IMR-90 (cell line): ENCODE measurements at regions not wholly inside any gene's neighbourhood (a gene's known extent, or its start where the extent isn't known, plus 50 kb on each side); places are given as distances from the start of the nearest gene placed in this dataset.

Source experiments
- CTCF ChIP-seq: conservative IDR thresholded peaks from 2 replicates; pipeline ENCODE4 v1.5.1; 2012; ENCODE audit warnings: mild to moderate bottlenecking, low read depth, low read length, improper control_type of control experiment
- ELK1 ChIP-seq: fragments of 150-350 bp; IDR thresholded peaks from 2 replicates; pipeline ENCODE4 v1.6.1; 2016; ENCODE audit warnings: low read depth, mild to moderate bottlenecking, low read length, moderate library complexity, borderline replicate concordance
- MAZ ChIP-seq: IDR thresholded peaks from 2 replicates; pipeline ENCODE4 v1.6.1; 2012; ENCODE audit warnings: low read depth, mild to moderate bottlenecking, low read length, improper control_type of control experiment, moderate library complexity, borderline replicate concordance
- POLR2A ChIP-seq: IDR thresholded peaks from 2 replicates; pipeline ENCODE4 v1.6.1; 2012; ENCODE audit warnings: mild to moderate bottlenecking, low read depth, low read length
- RCOR1 ChIP-seq: IDR thresholded peaks from 2 replicates; pipeline ENCODE4 v1.6.1; 2012; ENCODE audit warnings: mild to moderate bottlenecking, low read length, improper control_type of control experiment; ENCODE audit not compliant: insufficient replicate concordance

GRCh38 chr16:9380221-9380620 lies 288.8 kb downstream of the HAPSTR1 start:
- TF ChIP-seq POLR2A = no peak
- TF ChIP-seq RCOR1 = no peak
- TF ChIP-seq MAZ = no peak
- no peak for TF ChIP-seq ELK1
- no peak for TF ChIP-seq CTCF
